KMS-11 (cell line): ENCODE measurements at regions not wholly inside any gene's neighbourhood (a gene's known extent, or its start where the extent isn't known, plus 50 kb on each side); places are given as distances from the start of the nearest gene placed in this dataset.

Source experiments
- H2AFZ ChIP-seq: fragments of 200-600 bp; sonication (generic); 2 replicates; pipeline ENCODE4 v1.6.1; 2016; ENCODE audit warnings: antibody characterized with exemption, mixed run types, low read depth
- H3K27ac ChIP-seq: fragments of 200-600 bp; sonication (generic); 2 replicates; pipeline ENCODE4 v1.6.1; 2016; ENCODE audit warnings: mild to moderate bottlenecking, mixed run types
- H3K27me3 ChIP-seq: fragments of 200-600 bp; sonication (generic); 2 replicates; pipeline ENCODE4 v1.6.1; 2017; ENCODE audit warnings: mild to moderate bottlenecking, low read depth, mixed run types, moderate library complexity; ENCODE audit not compliant: insufficient read depth
- H3K36me3 ChIP-seq: fragments of 200-600 bp; sonication (generic); 2 replicates; pipeline ENCODE4 v1.6.1; 2017; ENCODE audit warnings: mild to moderate bottlenecking, mixed run types; ENCODE audit not compliant: insufficient read depth
- H3K4me1 ChIP-seq: fragments of 200-600 bp; sonication (generic); 2 replicates; pipeline ENCODE4 v1.6.1; 2016; ENCODE audit warnings: mild to moderate bottlenecking, low read depth, mixed run types; ENCODE audit not compliant: poor library complexity, severe bottlenecking
- H3K4me2 ChIP-seq: fragments of 200-600 bp; sonication (generic); 2 replicates; pipeline ENCODE4 v1.7.0; 2016; ENCODE audit warnings: mild to moderate bottlenecking, mixed run types
- H3K4me3 ChIP-seq: fragments of 200-600 bp; sonication (generic); IDR thresholded peaks from 2 replicates; pipeline ENCODE4 v1.6.1; 2017; ENCODE audit warnings: low read depth, low read length, mixed read lengths; ENCODE audit not compliant: insufficient read depth
- H3K79me2 ChIP-seq: fragments of 200-600 bp; sonication (generic); 2 replicates; pipeline ENCODE4 v1.6.1; 2016; ENCODE audit warnings: low read depth, mixed run types; ENCODE audit not compliant: insufficient read depth
- H3K9ac ChIP-seq: fragments of 200-600 bp; sonication (generic); 2 replicates; pipeline ENCODE4 v1.6.1; 2016; ENCODE audit warnings: mild to moderate bottlenecking, mixed run types
- H4K20me1 ChIP-seq: fragments of 200-600 bp; sonication (generic); 2 replicates; pipeline ENCODE4 v1.6.1; 2016; ENCODE audit warnings: mild to moderate bottlenecking, mixed run types; ENCODE audit not compliant: insufficient read depth
- CTCF ChIP-seq: fragments of 200-600 bp; sonication (generic); conservative IDR thresholded peaks from 2 replicates; pipeline ENCODE4 v1.6.1; 2017; ENCODE audit warnings: low read depth, mild to moderate bottlenecking, antibody characterized with exemption, low read length, moderate library complexity, mixed read lengths

GRCh38 chr13:79227418-79227817 lies 178.6 kb downstream of the RBM26 start:
- H3K27me3 ChIP-seq = no peaks in the 10 kb centered on the region
- H3K27ac ChIP-seq = no peak overlapping the region
- no peaks in the 10 kb centered on the region for H3K36me3 ChIP-seq
- no peak overlapping the region for H3K4me2 ChIP-seq
- H3K4me1 ChIP-seq = no peaks in the 10 kb centered on the region
- no peaks in the 10 kb centered on the region for H4K20me1 ChIP-seq
- TF ChIP-seq CTCF = no peak
- H3K4me3 ChIP-seq = no peak overlapping the region
- no peak overlapping the region for H2AFZ ChIP-seq
- no peaks in the 10 kb centered on the region for H3K79me2 ChIP-seq
- H3K9ac ChIP-seq = no peak overlapping the region

- Histone ChIP-seq H3K27ac (no peak overlapping the region), H4K20me1 (no peaks in the 10 kb centered on the region), H3K27me3 (no peaks in the 10 kb centered on the region), H3K79me2 (no peaks in the 10 kb centered on the region), H3K4me2 (no peak overlapping the region), H3K4me3 (no peak overlapping the region), H3K9ac (no peak overlapping the region), H3K4me1 (no peaks in the 10 kb centered on the region), H3K36me3 (no peaks in the 10 kb centered on the region), H2AFZ (no peak overlapping the region)
- no peak for TF ChIP-seq CTCF
Observed at GRCh38 chr13:79226938-79227337, 179.1 kb downstream of the RBM26 start.

- Histone ChIP-seq H3K9ac (no peak overlapping the region), H3K27ac (no peak overlapping the region), H3K4me3 (no peak overlapping the region), H3K27me3 (no peaks in the 10 kb centered on the region), H3K4me2 (no peak overlapping the region), H4K20me1 (no peaks in the 10 kb centered on the region), H3K36me3 (no peaks in the 10 kb centered on the region), H2AFZ (no peak overlapping the region), H3K4me1 (no peaks in the 10 kb centered on the region), H3K79me2 (no peaks in the 10 kb centered on the region)
- no peak for TF ChIP-seq CTCF
Observed at GRCh38 chr13:79226250-79226649, 179.8 kb downstream of the RBM26 start.

GRCh38 chr13:79225487-79226232 lies 180.4 kb downstream of the RBM26 start:
- H4K20me1 ChIP-seq = no peaks in the 10 kb centered on the region
- no peaks in the 10 kb centered on the region for H3K36me3 ChIP-seq
- no peak overlapping the region for H3K27ac ChIP-seq
- H3K4me1 ChIP-seq = no peaks in the 10 kb centered on the region
- H3K4me3 ChIP-seq = no peak overlapping the region
- no peak overlapping the region for H2AFZ ChIP-seq
- no peaks in the 10 kb centered on the region for H3K79me2 ChIP-seq
- no peak for TF ChIP-seq CTCF
- H3K27me3 ChIP-seq = no peaks in the 10 kb centered on the region
- no peak overlapping the region for H3K4me2 ChIP-seq
- H3K9ac ChIP-seq = no peak overlapping the region
